IMR-90 (cell line): ENCODE measurements at regions not wholly inside any gene's neighbourhood (a gene's known extent, or its start where the extent isn't known, plus 50 kb on each side); places are given as distances from the start of the nearest gene placed in this dataset.

Experiments used
- BHLHE40 ChIP-seq: fragments of 150-350 bp; IDR thresholded peaks from 2 replicates; pipeline ENCODE4 v1.6.1; 2016; ENCODE audit warnings: mild to moderate bottlenecking, low read depth, low read length
- CEBPB ChIP-seq: IDR thresholded peaks from 2 replicates; pipeline ENCODE4 v1.6.1; 2012; ENCODE audit warnings: low read depth, low read length, improper control_type of control experiment
- MAZ ChIP-seq: IDR thresholded peaks from 2 replicates; pipeline ENCODE4 v1.6.1; 2012; ENCODE audit warnings: low read depth, mild to moderate bottlenecking, low read length, improper control_type of control experiment, moderate library complexity, borderline replicate concordance
- POLR2A ChIP-seq: IDR thresholded peaks from 2 replicates; pipeline ENCODE4 v1.6.1; 2012; ENCODE audit warnings: mild to moderate bottlenecking, low read depth, low read length
- TF ChIP-seq, protein P1 (sequence below): conservative IDR thresholded peaks from 2 replicates; pipeline ENCODE4 v1.5.1; 2012; ENCODE audit warnings: mild to moderate bottlenecking, low read depth, low read length, improper control_type of control experiment

DNA sequence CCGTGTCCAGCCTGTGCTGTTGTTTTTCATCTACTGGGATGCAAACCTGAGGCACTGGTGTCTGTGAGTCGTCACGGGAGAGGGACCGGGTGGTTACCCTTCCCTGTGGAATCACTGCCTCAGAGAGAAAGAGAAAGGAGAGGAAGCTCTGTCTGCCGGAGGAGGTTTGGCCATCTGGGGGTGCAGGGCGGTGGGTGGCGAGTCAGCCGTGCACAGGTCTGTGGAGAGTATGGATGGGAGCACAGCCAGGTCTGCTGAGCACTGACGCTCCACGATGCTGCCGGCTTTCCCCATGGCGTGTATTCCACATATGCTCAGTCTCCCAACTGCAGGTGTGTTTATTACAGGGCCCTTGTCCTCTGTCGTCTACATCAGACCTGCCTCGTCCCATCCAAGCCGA is 395.2 kb upstream of the IRX4 start:
- TF ChIP-seq, protein P1, sequence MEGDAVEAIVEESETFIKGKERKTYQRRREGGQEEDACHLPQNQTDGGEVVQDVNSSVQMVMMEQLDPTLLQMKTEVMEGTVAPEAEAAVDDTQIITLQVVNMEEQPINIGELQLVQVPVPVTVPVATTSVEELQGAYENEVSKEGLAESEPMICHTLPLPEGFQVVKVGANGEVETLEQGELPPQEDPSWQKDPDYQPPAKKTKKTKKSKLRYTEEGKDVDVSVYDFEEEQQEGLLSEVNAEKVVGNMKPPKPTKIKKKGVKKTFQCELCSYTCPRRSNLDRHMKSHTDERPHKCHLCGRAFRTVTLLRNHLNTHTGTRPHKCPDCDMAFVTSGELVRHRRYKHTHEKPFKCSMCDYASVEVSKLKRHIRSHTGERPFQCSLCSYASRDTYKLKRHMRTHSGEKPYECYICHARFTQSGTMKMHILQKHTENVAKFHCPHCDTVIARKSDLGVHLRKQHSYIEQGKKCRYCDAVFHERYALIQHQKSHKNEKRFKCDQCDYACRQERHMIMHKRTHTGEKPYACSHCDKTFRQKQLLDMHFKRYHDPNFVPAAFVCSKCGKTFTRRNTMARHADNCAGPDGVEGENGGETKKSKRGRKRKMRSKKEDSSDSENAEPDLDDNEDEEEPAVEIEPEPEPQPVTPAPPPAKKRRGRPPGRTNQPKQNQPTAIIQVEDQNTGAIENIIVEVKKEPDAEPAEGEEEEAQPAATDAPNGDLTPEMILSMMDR: no peak
- TF ChIP-seq BHLHE40 (no peak), CEBPB (no peak), POLR2A (no peak), MAZ (no peak)
